KBM-7 (cell line): ENCODE measurements at regions not wholly inside any gene's neighbourhood (a gene's known extent, or its start where the extent isn't known, plus 50 kb on each side); places are given as distances from the start of the nearest gene placed in this dataset.
A peak's percentile ranks its signal among the peaks of the same experiment; 100 is the strongest.
"Not testable (repeated sequence)": the region's sequence is repeated elsewhere in the genome, so short reads cannot be mapped to it uniquely, and the experiment has no call there.

ENCODE experiments used
- DNase-seq: peaks from one replicate; pipeline ENCODE4 v3.0.0-alpha.2; 2015
- in situ Hi-C: fragments of 300-500 bp; cut with MboI; formaldehyde crosslinking; loops from 2 replicates; pipeline ENCODE4 v1.14.3; 2020; ENCODE audit warnings: low sequenced_read_pairs, low pct_unique_long_range_greater_than_20kb, mixed read lengths

DNA sequence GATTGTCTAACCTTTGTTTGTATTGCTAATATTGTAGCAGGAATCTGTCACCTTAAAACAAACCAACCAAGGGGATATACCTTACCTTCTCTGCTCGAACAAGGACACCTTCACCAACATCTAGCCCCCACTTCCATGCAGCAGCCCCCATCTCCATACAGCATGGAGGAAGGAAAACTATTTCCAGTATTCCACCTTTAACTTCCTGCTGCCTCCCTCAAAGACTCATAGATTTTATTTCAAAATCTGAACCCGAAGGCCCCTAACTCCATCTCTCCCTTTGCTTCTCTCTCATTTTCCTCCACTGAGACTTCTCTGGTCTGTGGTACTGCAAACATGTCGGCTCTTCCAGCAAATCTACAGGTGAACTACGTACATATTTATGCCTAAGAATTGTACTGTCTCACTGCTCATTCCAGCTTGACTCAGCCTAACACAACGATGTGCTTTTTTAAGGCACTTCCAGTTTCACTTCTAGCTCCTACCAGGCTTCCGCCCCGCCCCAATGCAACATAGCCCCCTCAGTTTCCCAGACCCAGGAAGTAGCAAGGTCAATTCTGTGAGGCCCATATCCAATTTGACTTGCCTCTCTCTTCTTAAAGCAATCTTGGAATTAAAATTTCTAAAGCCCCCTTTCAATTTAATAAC is 70.7 kb upstream of the RNF38 start:
- in situ Hi-C loops, result no loop called here

GRCh38 chr9:36463467-36463866 is 63.4 kb upstream of the RNF38 start:
- in situ Hi-C loops, result no loop called here

More for the DNA sequence above, 70.7 kb upstream of the RNF38 start:
- DNase-seq, result no peak

DNA sequence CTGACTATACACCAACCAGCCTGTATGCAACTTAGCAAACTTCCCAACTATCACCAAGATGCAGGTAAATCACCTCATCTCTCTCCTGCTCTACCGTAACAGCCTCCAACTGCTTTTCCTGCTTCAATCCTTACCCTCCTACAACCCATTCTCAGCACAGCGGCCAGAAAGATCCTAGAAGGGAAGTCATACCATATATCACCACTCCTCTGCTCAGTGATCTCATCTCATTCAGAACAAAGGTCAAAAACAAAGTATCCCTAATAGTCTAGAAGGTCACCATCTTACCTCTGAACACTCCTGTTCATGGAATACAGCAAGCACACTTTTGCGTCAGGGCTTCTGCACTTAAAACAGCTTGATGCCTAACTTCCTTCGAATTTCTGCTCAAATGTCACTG is 62.2 kb upstream of the RNF38 start:
- DNase-seq, result no peak
- in situ Hi-C loops, result no loop called here

More at GRCh38 chr9:36463467-36463866, 63.4 kb upstream of the RNF38 start:
- DNase-seq, result no peak

GRCh38 chr9:36461323-36461722 is 61.3 kb upstream of the RNF38 start:
- no peak for DNase-seq
- in situ Hi-C loops, result no loop called here

DNA sequence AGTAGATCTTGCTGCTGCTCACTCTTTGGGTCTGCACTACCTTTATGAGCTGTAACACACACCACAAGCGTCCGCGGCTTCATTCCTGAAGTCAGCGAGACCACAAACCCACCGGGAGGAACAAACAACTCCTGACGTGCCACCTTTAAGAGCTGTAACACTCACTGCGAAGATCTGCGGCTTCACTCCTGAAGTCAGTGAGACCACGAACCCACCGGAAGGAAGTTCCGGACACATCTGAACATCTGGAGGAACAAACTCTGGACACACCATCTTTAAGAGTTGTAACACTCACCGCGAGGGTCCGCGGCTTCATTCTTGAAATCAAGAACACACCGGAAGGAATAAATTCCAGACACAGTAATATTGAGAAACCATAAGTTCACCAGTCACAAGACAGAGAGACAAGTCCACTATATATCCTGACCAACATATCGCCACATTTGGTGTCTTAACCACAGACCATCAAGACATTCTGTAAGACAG is 58.4 kb upstream of the RNF38 start:
- peak; percentile 92 for DNase-seq
- in situ Hi-C loops, result not testable (repeated sequence)

- in situ Hi-C loops, result no loop called here
- DNase-seq, result no peak
Measured at GRCh38 chr9:36457836-36458429, 57.9 kb upstream of the RNF38 start.

DNA sequence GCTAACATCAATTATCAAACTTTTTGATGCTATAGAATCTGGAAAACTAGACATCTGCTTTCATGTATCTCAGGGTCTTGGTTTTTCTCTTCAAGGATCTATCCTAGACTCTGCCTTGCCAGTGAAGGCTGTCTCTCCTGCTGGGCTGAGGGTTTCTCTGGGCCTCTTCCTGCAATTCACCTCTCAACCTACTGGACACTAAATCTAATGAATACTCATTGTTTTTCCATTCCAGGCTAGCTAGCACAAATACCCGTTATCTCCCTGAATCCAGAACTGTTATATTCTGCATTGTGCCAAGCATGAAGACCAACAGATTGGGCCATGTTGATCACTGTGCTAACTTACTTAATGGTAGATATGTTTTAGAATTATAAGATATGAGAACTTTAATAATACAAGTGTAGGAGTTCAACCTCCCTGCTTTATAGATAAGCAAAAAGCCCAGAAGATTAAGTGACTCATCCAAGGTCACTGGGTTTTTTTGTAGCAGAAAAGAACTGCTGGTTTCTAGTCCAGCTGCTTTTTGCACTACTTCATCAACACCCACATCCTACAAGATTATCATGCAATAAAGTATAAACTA is 56.5 kb upstream of the RNF38 start:
- in situ Hi-C loops, result no loop called here
- no peak for DNase-seq

DNA sequence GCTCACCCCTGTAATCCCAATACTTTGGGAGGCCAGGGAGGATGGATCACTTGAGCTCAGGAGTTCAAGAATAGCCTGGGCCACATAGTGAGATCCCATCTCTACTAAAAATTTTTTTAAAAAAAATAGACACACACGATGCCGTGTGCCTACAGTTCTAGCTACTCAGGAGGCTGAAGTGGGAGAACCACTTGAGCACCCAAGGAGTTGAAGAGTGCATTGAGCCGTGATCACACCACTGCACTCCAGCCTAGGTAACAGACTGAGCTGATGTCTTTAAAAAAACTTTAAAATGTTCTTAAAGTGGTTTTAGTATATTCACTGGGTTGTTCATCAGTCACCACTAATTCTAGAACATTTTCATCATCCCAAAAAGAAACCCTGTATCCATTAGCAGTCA is 51.9 kb upstream of the RNF38 start:
- in situ Hi-C loops, result no loop called here
- no peak for DNase-seq

DNA sequence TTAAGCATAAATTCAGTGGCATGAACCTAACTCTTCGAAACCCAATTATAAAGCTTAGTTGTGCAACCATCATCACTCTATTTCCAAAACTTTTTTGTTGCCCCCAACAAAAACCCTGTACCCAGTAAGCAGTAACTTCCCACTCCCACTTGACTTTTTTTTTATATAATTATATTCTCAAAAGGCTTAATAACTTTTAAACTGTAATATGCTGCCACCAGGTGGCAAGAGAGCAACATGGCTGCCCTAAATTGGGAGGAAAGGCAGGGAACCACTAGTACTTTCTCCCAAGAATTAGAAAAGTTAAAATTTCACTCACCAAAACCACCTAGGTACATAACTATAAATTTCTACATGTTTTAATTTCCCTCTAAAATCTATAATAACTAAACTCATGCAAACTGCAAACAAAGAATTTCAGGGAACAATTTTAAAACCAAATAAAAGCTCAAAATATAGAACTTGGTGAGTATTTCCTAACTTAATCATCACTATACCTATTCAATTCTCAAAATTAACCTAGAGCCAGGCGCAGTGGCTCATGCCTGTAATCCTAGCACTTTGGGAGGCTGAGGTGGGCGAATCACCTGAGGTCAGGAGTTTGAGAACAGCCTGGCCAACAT is 50.2 kb upstream of the RNF38 start:
- peak; percentile 46 for DNase-seq
- in situ Hi-C loops, result no loop called here
